Large intestine (tissue), 3 donors: ENCODE measurements at regions not wholly inside any gene's neighbourhood (a gene's known extent, or its start where the extent isn't known, plus 50 kb on each side); places are given as distances from the start of the nearest gene placed in this dataset.
A peak's percentile ranks its signal among the peaks of the same experiment; 100 is the strongest.

Experiments used
- DNase-seq, 2 donors: peaks; one replicate each; pipeline versions ENCODE4 v3.0.0 to v3.0.0-alpha.2; 2013
- H3K27ac ChIP-seq: one replicate; pipeline ENCODE4 v1.5.1; 2013; ENCODE audit warnings: low read length
- H3K27me3 ChIP-seq: 2 replicates; pipeline ENCODE4 v1.6.1; 2013; ENCODE audit warnings: low read length; ENCODE audit not compliant: control insufficient read depth, insufficient read depth
- H3K36me3 ChIP-seq: 2 replicates; pipeline ENCODE4 v1.6.1; 2013; ENCODE audit warnings: low read length; ENCODE audit not compliant: control insufficient read depth, insufficient read depth
- H3K4me1 ChIP-seq: one replicate; pipeline ENCODE4 v1.6.1; 2013; ENCODE audit warnings: low read length; ENCODE audit not compliant: control insufficient read depth, insufficient read depth
- H3K4me3 ChIP-seq: one replicate; pipeline ENCODE4 v1.5.1; 2013; ENCODE audit warnings: low read length
- H3K9me3 ChIP-seq: one replicate; pipeline ENCODE4 v1.6.1; 2013; ENCODE audit warnings: mild to moderate bottlenecking, low read depth, low read length, moderate library complexity; ENCODE audit not compliant: control insufficient read depth
- WGBS: methylation state at CpG from one replicate; pipeline ENCODE4 v1.1.5; 2013; ENCODE audit warnings: low lambda C conversion rate; ENCODE audit not compliant: insufficient coverage; 5-methylcytosine and 5-hydroxymethylcytosine counted together

- Histone ChIP-seq H3K9me3 (peaks cover 5% of the 10 kb centered on the region), H3K4me1 (no peaks in the 10 kb centered on the region), H3K27ac (no peak overlapping the region), H3K27me3 (peaks cover 4% of the 10 kb centered on the region), H3K4me3 (no peak overlapping the region), H3K36me3 (no peaks in the 10 kb centered on the region)
- no peak for DNase-seq
- WGBS: no CpG with 5 or more reads among the region's 25 CpGs
Measured at GRCh38 chr6:169839898-169840631, 88.6 kb downstream of the ERMARD start.

DNA sequence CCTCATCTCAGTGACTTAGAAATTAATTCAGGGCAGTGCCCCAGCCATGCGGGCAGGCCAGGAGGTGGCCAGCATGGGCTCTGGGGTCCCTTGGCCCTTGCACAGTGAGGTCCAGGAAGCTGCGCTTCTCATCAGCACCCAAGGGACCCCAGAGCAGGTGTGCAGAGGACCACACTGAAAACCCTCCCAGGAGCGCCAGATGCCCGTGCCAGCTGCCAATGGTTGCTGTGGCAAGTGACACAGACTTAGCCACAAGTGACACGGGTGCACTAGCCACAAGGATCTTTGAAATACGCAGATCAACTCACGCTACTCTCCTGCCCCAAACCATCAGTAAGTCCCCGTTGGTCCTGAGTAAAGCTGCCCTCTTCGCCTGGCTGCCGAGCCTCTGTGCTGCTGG, 88.1 kb downstream of the ERMARD start:
- Histone ChIP-seq H3K36me3 (no peaks in the 10 kb centered on the region), H3K27ac (no peak overlapping the region), H3K9me3 (peaks cover 5% of the 10 kb centered on the region), H3K27me3 (peaks cover 4% of the 10 kb centered on the region), H3K4me1 (no peaks in the 10 kb centered on the region), H3K4me3 (no peak overlapping the region)
- no CpG with 5 or more reads among the region's 10 CpGs for WGBS
- no peak for DNase-seq

DNA sequence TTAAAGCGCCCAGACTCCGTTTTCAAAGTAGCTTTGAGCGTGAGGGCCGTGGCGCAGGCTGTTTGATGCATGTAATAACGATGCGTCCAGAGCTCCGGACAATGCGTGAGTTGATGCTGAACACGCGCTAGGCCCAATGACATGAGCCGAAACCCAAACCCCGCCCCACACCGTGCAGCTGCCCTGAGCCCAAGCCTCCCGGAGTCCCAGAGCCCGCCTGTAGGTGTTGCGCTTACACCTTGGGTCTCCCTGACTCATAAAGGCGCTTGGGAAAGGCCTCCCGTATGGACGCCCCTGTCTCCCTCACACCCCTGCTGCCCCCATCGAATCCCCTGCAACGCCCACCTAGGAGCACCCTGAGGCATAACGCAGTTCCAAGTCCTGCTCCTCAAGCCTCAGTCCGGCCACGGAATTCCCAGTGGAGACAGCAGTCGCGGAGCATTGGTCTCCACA, 87.6 kb downstream of the ERMARD start:
- peaks cover 4% of the 10 kb centered on the region for H3K27me3 ChIP-seq
- no CpG with 5 or more reads among the region's 27 CpGs for WGBS
- H3K4me1 ChIP-seq: no peaks in the 10 kb centered on the region
- H3K9me3 ChIP-seq: peaks cover 5% of the 10 kb centered on the region
- no peak overlapping the region for H3K4me3 ChIP-seq
- no peak overlapping the region for H3K27ac ChIP-seq
- H3K36me3 ChIP-seq: no peaks in the 10 kb centered on the region
- no peak for DNase-seq

DNA sequence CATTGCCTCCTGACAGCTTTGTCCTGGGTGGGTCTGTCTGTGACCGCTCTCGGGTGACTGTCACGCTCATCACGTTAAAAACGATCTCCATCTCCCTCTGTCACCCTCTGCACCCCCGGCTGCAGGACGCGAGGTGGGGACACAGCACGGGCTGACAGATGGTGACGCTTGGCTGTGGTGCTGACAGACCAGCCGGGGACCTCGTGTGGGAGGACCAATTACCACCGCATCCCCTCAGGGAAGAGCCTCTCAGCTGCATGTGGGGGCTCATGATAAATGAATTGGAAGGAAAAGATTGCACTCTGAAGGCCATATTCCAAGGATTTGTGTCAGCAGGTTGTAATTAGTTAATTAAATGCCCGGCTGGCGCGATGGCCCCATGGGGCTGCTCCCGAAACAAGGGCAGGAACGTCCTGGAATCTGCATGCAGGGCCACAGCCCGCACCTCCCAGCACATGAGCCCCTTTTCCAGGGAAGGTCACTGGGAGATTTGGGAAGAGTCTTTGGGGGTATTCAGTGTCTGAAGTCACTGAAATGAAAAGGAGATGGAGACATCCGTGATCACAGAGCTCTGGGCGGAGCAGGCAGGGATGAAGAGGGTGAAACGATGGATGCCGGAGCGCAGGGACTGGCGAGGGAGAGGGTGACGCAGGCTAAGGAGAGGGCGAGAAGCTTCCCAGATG, 87.1 kb downstream of the ERMARD start:
- Histone ChIP-seq H3K4me1 (no peaks in the 10 kb centered on the region), H3K4me3 (no peak overlapping the region), H3K36me3 (no peaks in the 10 kb centered on the region), H3K27ac (no peak overlapping the region), H3K27me3 (peaks cover 4% of the 10 kb centered on the region), H3K9me3 (peaks cover 5% of the 10 kb centered on the region)
- 100% methylated on average over 2 of the region's 27 CpGs for WGBS
- DNase-seq: no peak

DNA sequence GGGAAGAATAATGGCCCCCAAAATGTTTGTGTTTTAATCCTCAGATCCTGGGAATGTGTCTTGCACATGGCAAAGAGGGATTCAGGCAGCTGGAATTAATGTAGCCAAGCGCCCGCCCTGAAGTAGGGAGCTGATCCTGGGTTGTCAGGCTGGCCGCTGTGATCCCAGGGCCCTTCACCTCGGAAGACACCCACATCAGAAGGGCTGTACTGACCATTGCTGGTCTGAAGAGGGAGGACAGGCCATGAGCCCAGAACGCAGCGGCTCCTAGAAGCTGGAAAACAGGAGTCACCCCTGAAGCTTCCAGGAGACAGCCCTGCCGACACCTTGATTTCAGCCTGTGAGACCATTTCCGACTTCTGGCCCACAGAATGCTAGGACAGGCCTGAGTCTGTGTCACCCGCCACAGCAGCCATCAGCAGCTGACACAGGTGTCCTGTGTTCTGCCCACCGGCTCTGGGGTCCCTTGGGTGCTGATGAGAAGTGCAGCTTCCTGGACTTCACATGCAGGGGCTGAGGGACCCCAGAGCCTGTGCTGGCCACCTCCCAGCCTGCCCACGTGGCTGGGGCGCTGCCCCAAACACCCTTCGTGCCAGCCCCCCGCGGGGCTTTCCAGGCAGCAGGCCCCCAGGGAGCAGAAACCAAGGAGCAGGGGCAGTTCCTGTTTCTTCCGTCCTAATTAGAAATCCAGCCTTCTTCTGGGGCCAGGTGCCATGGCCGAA, 86.3 kb downstream of the ERMARD start:
- Histone ChIP-seq H3K4me3 (no peak overlapping the region), H3K4me1 (no peaks in the 10 kb centered on the region), H3K36me3 (no peaks in the 10 kb centered on the region), H3K9me3 (peaks cover 5% of the 10 kb centered on the region), H3K27me3 (no peaks in the 10 kb centered on the region), H3K27ac (no peak overlapping the region)
- no peak for DNase-seq
- no CpG with 5 or more reads among the region's 17 CpGs for WGBS

- Histone ChIP-seq H3K9me3 (no peaks in the 10 kb centered on the region), H3K4me1 (peaks cover 2% of the 10 kb centered on the region), H3K27me3 (peaks cover 4% of the 10 kb centered on the region), H3K4me3 (no peak overlapping the region), H3K36me3 (no peaks in the 10 kb centered on the region), H3K27ac (no peak overlapping the region)
- no peak for DNase-seq
- 100% methylated on average over 1 of the region's 7 CpGs for WGBS
Measured at GRCh38 chr6:169833258-169833794, 81.9 kb downstream of the ERMARD start.

GRCh38 chr6:169832247-169832948, 81.0 kb downstream of the ERMARD start:
- Histone ChIP-seq H3K27me3 (peaks cover 4% of the 10 kb centered on the region), H3K9me3 (no peaks in the 10 kb centered on the region), H3K36me3 (no peaks in the 10 kb centered on the region), H3K27ac (no peak overlapping the region), H3K4me3 (no peak overlapping the region), H3K4me1 (peaks cover 2% of the 10 kb centered on the region)
- no CpG with 5 or more reads among the region's 4 CpGs for WGBS
- peak in 1 of 2 donors; percentile 20 for DNase-seq

GRCh38 chr6:169831450-169832246, 80.2 kb downstream of the ERMARD start:
- Histone ChIP-seq H3K9me3 (no peaks in the 10 kb centered on the region), H3K36me3 (no peaks in the 10 kb centered on the region), H3K27me3 (peaks cover 4% of the 10 kb centered on the region), H3K27ac (no peak overlapping the region), H3K4me3 (no peak overlapping the region), H3K4me1 (peaks cover 2% of the 10 kb centered on the region)
- DNase-seq: peak; percentile 48 to 61
- WGBS: no CpG with 5 or more reads among the region's 32 CpGs
